Amniotic stem cell (primary cell): ENCODE measurements at regions not wholly inside any gene's neighbourhood (a gene's known extent, or its start where the extent isn't known, plus 50 kb on each side); places are given as distances from the start of the nearest gene placed in this dataset.
"Not testable (repeated sequence)": the region's sequence is repeated elsewhere in the genome, so short reads cannot be mapped to it uniquely, and the experiment has no call there.

Experiments
- DNase-seq: peaks from one replicate; lab custom pipeline; 2025; lab: John Stamatoyannopoulos, UW

- no peak for DNase-seq
Measured at GRCh38 chr14:83828406-83828805, 1701.5 kb upstream of the FLRT2 start.

GRCh38 chr14:83830316-83830715 is 1699.6 kb upstream of the FLRT2 start:
- DNase-seq: no peak

- DNase-seq: no peak
Measured at GRCh38 chr14:83838226-83838625, 1691.7 kb upstream of the FLRT2 start.

GRCh38 chr14:83842547-83842946 is 1687.4 kb upstream of the FLRT2 start:
- DNase-seq: no peak

- no peak for DNase-seq
Measured at GRCh38 chr14:83847102-83847501, 1682.8 kb upstream of the FLRT2 start.

- DNase-seq: no peak
Measured at GRCh38 chr14:83850092-83850491, 1679.9 kb upstream of the FLRT2 start.

GRCh38 chr14:83856334-83856733 is 1673.6 kb upstream of the FLRT2 start:
- no peak for DNase-seq

GRCh38 chr14:83860631-83861155 is 1669.3 kb upstream of the FLRT2 start:
- DNase-seq: no peak

- DNase-seq: no peak
Measured at GRCh38 chr14:83863042-83863774, 1666.7 kb upstream of the FLRT2 start.

- no peak for DNase-seq
Measured at GRCh38 chr14:83864106-83864505, 1665.8 kb upstream of the FLRT2 start.

- DNase-seq: no peak
Measured at GRCh38 chr14:83867566-83868225, 1662.2 kb upstream of the FLRT2 start.

- DNase-seq: no peak
Measured at GRCh38 chr14:83870546-83871270, 1659.2 kb upstream of the FLRT2 start.

- DNase-seq: no peak
Measured at GRCh38 chr14:83873669-83874068, 1656.3 kb upstream of the FLRT2 start.

- peak; percentile 11 for DNase-seq
Measured at GRCh38 chr14:83874662-83875061, 1655.3 kb upstream of the FLRT2 start.

- DNase-seq: no peak
Measured at GRCh38 chr14:83883732-83884131, 1646.2 kb upstream of the FLRT2 start.

GRCh38 chr14:83885837-83886293 is 1644.1 kb upstream of the FLRT2 start:
- DNase-seq: no peak

GRCh38 chr14:83887866-83888265 is 1642.1 kb upstream of the FLRT2 start:
- DNase-seq: no peak

GRCh38 chr14:83893447-83893846 is 1636.5 kb upstream of the FLRT2 start:
- no peak for DNase-seq

- DNase-seq: no peak
Measured at GRCh38 chr14:83894568-83894967, 1635.4 kb upstream of the FLRT2 start.

GRCh38 chr14:83898558-83898957 is 1631.4 kb upstream of the FLRT2 start:
- not testable (repeated sequence) for DNase-seq

- DNase-seq: no peak
Measured at GRCh38 chr14:83899706-83900105, 1630.2 kb upstream of the FLRT2 start.

GRCh38 chr14:83905157-83905556 is 1624.8 kb upstream of the FLRT2 start:
- DNase-seq: no peak

- DNase-seq: no peak
Measured at GRCh38 chr14:83908419-83908818, 1621.5 kb upstream of the FLRT2 start.
